GM21576 (cell line): ENCODE measurements at regions not wholly inside any gene's neighbourhood (a gene's known extent, or its start where the extent isn't known, plus 50 kb on each side); places are given as distances from the start of the nearest gene placed in this dataset.
A peak's percentile ranks its signal among the peaks of the same experiment; 100 is the strongest.
"Not testable (repeated sequence)": the region's sequence is repeated elsewhere in the genome, so short reads cannot be mapped to it uniquely, and the experiment has no call there.

ENCODE experiments used
- ATAC-seq: cut with Tn5 transposase; IDR thresholded peaks from one replicate; pipeline ENCODE4 v1.9.1; 2021; ENCODE audit warnings: mild to moderate bottlenecking, moderate library complexity; ENCODE audit not compliant: unreplicated experiment

DNA sequence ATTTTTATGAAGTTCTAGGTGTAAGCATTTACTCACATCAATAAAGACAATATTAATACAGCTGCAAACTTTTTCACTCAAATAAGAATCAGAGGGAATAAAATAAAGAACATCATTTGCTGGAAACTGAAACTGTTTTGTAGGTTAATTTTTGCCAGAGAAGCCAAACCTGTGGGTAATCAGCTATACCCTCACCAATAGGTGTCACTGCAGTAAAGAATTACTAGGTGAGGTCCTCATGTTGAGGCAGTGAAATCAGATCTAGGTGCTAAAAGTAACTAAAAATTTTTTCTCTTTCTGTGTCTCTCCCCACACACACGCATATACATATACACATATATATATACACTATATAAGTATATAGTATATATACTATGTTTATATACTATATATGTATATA lies 1016.3 kb upstream of the SEMA6A start:
- peak; percentile 67 for ATAC-seq

GRCh38 chr5:117588611-117589010 lies 1014.0 kb upstream of the SEMA6A start:
- ATAC-seq = no peak

- no peak for ATAC-seq
Observed at GRCh38 chr5:117587111-117587510, 1012.5 kb upstream of the SEMA6A start.

DNA sequence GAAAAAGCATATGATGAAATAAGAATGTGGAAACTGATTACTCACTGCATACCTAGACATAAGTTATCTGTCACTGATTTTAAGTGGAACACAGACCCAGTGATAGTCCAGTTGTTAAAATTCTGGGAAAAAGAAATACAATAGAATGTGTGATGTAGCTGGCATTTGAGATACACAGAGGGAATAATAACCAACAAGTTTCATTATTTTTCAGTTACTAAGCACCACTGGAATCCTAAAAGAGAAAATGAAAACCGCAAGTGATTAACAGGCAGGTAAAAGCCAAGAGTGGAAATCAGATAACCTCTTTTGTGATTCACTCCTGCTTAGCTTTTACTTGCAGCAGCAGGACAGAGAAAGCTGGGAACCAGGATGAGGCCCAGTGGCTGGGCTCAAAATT lies 994.0 kb upstream of the SEMA6A start:
- no peak for ATAC-seq

DNA sequence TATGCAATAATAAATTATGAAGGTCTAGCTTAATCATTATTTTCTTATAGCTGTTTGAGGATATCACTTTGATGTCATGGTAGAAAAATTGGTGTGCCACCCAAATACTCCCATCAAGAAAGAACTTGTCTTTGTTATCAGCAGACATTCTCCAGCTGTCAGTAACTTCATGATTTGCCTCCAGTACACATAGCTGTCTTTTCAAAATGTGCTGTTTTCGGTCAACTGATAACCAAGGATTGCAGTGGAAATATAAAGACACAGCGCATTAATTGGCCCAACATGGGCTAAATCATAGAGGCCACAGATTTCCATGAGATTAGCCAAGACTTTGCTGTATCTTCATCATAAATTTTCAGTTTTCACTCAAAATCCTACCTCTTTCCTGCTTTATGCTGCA lies 993.5 kb upstream of the SEMA6A start:
- ATAC-seq = no peak

DNA sequence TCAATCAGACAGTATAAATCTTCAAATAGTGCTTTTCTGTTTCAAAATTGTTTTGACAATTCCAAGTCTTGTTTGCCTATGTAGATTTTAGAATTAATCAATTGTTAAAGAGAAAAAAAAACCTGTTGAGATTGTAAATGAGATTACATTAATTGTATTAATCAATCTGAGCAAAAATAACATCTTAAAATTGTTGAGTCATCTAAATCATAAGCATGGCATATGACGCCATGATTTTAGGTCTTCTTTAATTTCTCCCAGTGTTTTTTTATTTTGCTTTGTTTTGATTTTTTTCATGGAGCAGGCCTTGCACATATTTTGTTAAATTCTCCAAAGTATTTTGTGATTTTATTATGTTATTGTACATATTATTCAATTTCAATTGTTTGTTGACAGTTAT lies 988.0 kb upstream of the SEMA6A start:
- no peak for ATAC-seq

- no peak for ATAC-seq
Observed at GRCh38 chr5:117561531-117561930, 986.9 kb upstream of the SEMA6A start.

- no peak for ATAC-seq
Observed at GRCh38 chr5:117559005-117559844, 984.6 kb upstream of the SEMA6A start.

DNA sequence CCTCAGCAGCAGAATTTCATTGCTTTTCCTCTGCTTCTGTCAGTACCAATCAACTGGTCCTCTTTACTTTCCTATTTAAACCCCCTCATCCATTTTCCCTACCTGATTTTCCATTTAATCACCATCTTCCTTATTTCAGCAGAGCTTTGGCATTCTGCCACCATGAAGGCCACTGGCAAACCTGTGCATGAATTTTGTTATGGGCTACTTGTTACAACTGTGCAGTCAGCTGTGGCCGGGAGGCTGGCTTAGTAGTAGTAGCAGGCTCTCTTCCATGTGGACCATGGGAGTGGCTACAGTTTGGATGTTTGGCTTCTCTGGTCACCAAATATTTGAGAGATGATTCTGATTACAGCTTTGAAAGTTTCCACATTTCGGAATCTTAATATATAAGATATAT lies 976.6 kb upstream of the SEMA6A start:
- ATAC-seq = no peak

DNA sequence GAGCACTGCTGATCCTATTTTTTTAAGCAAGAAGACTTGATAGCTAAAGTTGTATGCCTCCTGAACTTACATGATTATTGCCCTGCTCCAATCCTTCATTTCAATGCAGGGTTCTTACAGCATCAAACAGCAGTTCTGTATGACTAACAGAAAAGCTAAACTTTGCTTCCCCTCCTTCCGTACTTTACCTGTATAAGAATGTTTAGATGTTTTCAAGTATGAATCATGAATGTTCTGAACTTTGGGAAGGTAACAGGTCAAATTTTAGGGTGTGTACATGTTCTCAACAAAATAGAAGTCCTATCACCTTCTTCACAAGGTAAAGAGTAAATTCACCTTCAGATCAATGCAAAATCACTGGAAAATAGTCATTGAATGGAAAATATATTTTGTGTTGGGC lies 972.6 kb upstream of the SEMA6A start:
- no peak for ATAC-seq

- no peak for ATAC-seq
Observed at GRCh38 chr5:117539692-117540091, 965.1 kb upstream of the SEMA6A start.

GRCh38 chr5:117533792-117534191 lies 959.2 kb upstream of the SEMA6A start:
- no peak for ATAC-seq

GRCh38 chr5:117533051-117533670 lies 958.5 kb upstream of the SEMA6A start:
- not testable (repeated sequence) for ATAC-seq

DNA sequence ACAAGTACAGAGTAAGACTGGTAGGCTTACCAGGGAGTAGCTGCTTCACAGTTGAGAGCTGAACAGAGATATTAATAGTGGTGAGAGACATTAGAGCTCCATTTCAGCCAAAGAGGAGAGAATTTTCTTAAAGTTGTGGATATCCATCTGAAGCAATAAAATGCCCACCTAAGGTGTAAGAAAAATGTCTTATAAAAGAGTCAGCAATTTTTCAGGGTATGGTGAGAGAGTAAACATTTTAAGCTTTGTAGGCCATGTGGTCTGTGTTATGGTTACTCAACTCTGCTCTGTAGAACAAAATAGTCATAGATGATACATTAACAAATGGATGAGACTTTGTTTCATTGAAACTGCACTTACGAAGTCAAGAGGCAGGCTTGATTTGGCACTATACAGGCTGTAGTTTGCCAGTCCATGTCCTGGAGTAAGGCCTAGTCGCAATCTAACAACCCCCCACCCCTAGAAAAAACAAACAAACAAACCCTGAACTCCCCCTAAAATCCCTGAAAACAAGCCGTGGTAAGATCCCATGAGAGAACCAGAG lies 945.4 kb upstream of the SEMA6A start:
- no peak for ATAC-seq

DNA sequence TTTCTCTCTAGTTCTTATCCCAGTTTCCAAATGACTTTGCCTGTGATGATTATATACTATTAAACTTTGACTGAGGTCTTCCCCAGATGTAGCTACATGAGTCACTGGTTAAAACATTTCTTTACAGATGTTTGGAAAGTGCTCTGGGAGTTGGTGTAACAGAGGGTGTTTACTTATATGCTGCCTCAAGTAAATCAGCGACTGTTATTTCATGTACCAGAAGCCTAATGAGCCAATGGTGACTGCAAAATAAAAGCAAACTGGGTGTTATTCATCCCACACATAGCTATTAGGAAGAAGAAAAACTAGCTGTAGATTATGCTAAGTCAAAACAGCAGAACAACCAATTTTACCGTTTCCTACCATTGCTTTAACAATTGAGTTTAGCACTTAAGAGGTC lies 929.7 kb upstream of the SEMA6A start:
- no peak for ATAC-seq

- ATAC-seq = no peak
Observed at GRCh38 chr5:117497601-117498000, 923.0 kb upstream of the SEMA6A start.

DNA sequence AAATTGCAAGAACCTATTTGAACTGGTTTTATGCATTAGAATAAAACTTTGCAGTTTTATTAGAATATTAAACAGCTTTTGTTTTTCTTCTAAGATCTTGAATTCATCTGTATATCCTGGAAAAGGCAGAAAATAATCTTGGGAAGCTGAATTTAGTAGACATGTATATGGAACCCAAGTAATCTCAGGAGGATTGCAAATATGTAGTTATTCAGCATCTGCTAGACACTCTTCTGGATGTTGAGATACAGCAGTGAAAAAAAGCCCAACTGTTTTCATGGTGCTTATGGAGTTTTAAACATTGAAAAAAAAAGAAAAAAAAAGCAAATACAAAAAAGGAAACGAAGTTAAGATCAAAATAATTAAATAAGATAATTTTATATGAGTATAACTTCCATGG lies 922.2 kb upstream of the SEMA6A start:
- ATAC-seq = no peak

GRCh38 chr5:117494188-117494587 lies 919.6 kb upstream of the SEMA6A start:
- no peak for ATAC-seq

DNA sequence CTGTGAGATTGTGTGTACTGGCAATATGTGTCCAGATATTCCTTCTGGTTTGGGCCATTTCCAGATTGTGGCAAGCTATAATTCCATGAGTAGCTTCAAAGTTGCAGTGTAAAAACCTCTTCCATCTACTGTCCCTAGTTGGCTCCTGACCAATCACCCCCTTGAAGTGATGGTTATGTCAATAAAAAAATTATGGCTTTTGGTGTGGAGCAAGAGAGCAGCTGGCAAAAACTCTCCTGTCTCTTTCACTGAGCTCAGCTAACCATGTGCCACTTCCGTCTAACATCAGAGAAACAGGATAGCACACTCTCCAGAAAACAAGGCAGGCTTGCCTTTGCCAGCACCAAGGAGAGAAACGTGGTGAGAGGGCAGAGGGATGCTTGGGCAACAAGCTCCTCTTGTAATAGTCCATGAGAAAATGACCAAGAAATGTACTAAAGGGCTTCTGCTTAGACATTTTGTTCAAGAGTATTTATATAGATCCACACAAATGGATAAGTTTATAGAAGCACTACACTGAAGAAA lies 914.4 kb upstream of the SEMA6A start:
- ATAC-seq = no peak

DNA sequence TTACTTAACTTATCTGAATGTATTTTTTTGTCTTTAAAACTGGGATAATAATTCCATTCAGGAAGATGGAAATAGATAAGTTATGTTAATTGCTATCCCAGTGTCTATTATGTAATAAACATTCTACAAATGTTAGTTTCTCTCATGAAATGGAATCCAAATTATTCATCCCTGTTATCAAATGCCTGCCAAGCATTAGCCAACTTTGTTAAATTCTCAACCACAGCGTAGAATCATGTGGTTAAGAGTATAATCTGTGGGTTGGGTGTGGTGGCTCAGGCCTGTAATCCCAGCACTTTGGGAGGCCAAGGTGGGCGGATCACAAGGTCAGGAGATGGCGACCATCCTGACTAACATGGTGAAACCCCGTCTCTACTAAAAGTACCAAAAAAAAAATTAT lies 912.9 kb upstream of the SEMA6A start:
- no peak for ATAC-seq

- ATAC-seq = no peak
Observed at GRCh38 chr5:117486879-117487391, 912.3 kb upstream of the SEMA6A start.

- ATAC-seq = no peak
Observed at GRCh38 chr5:117486261-117486660, 911.6 kb upstream of the SEMA6A start.
